ENCODE measurements at regions not wholly inside any gene's neighbourhood (a gene's known extent, or its start where the extent isn't known, plus 50 kb on each side); places are given as distances from the start of the nearest gene placed in this dataset.
"Not testable (repeated sequence)": the region's sequence is repeated elsewhere in the genome, so short reads cannot be mapped to it uniquely, and the experiment has no call there.

- no peak for DNase-seq
These were observed 281.0 kb downstream of the OXSM start for GRCh38 chr3:26070854-26071253.

- DNase-seq, result no peak
These were observed 284.2 kb downstream of the OXSM start for GRCh38 chr3:26074080-26074479.

GRCh38 chr3:26078539-26078938 lies 288.6 kb downstream of the OXSM start:
- no peak for DNase-seq

GRCh38 chr3:26081166-26081565 lies 291.3 kb downstream of the OXSM start:
- peak; percentile 70 for DNase-seq

GRCh38 chr3:26081806-26082205 lies 291.9 kb downstream of the OXSM start:
- peak; percentile 18 for DNase-seq

GRCh38 chr3:26082911-26083310 lies 293.0 kb downstream of the OXSM start:
- DNase-seq, result no peak

GRCh38 chr3:26084629-26085028 lies 294.7 kb downstream of the OXSM start:
- peak; percentile 33 for DNase-seq

GRCh38 chr3:26087751-26088150 lies 297.9 kb downstream of the OXSM start:
- no peak for DNase-seq

- no peak for DNase-seq
These were observed 299.4 kb downstream of the OXSM start for GRCh38 chr3:26089249-26089648.

- no peak for DNase-seq
These were observed 300.7 kb downstream of the OXSM start for GRCh38 chr3:26090589-26090988.

GRCh38 chr3:26091096-26091495 lies 301.2 kb downstream of the OXSM start:
- no peak for DNase-seq

GRCh38 chr3:26091626-26092025 lies 301.7 kb downstream of the OXSM start:
- no peak for DNase-seq

- not testable (repeated sequence) for DNase-seq
These were observed 307.2 kb downstream of the OXSM start for GRCh38 chr3:26097111-26097510.

GRCh38 chr3:26099692-26100091 lies 309.8 kb downstream of the OXSM start:
- DNase-seq, result peak; percentile 56

GRCh38 chr3:26100176-26100575 lies 310.3 kb downstream of the OXSM start:
- DNase-seq, result no peak

GRCh38 chr3:26102376-26102775 lies 312.5 kb downstream of the OXSM start:
- DNase-seq, result no peak

- peak; percentile 88 for DNase-seq
These were observed 315.0 kb downstream of the OXSM start for GRCh38 chr3:26104851-26105251.

- no peak for DNase-seq
These were observed 315.4 kb downstream of the OXSM start for GRCh38 chr3:26105261-26105660.

GRCh38 chr3:26106228-26106627 lies 316.3 kb downstream of the OXSM start:
- DNase-seq, result peak; percentile 42

GRCh38 chr3:26108846-26109489 lies 319.1 kb downstream of the OXSM start:
- no peak for DNase-seq

GRCh38 chr3:26114851-26115250 lies 325.0 kb downstream of the OXSM start:
- no peak for DNase-seq

GRCh38 chr3:26118165-26118564 lies 328.3 kb downstream of the OXSM start:
- DNase-seq, result no peak

GRCh38 chr3:26132942-26133341 lies 343.1 kb downstream of the OXSM start:
- DNase-seq, result no peak

- no peak for DNase-seq
These were observed 351.4 kb downstream of the OXSM start for GRCh38 chr3:26141296-26141695.

GRCh38 chr3:26145769-26146168 lies 355.9 kb downstream of the OXSM start:
- DNase-seq, result no peak

Measured in tongue (tissue), 1 donor.